ENCODE measurements at regions not wholly inside any gene's neighbourhood (a gene's known extent, or its start where the extent isn't known, plus 50 kb on each side); places are given as distances from the start of the nearest gene placed in this dataset.

DNA sequence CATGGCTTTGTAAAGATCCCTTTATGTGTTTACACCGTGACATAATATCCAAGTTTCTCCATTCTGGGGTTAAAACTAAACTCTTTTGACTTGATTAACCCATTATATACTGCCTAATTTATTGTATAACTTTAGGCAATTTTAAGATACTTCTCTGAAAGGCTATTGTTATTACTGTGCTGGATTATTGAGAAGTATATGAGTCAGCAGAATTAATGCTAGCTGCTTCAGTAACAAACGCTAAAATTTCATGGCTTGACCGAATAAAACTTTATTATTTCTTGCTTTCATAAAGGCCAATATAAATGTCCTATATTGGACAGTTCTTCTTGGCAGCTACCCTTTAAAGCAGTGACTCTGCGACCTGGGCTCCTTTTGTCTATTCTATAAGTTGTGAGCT, 853.9 kb downstream of the SORCS3 start:
- DNase-seq = no peak

- DNase-seq = no peak
These were observed 853.2 kb downstream of the SORCS3 start for GRCh38 chr10:105494303-105494702.

- DNase-seq = no peak
These were observed 832.1 kb downstream of the SORCS3 start for GRCh38 chr10:105473170-105473569.

DNA sequence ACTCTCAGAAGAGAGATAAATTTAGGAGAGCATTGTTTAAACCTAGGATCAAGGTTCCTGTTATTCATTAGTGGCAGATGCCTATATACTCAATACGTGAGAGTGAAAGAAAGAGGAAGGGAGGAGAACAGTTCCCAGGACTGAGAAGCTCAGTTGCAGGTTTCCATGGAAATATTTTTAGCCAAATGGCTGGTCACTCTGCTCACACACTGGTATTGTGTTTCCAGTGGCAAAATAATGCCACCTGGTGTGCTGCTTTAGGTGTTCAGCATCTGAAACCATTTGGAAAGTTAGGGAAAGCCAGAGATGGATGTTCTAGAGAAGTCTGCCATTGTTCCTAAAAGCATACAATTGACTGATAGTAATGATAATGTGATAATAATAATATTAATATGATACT, 827.7 kb downstream of the SORCS3 start:
- no peak for DNase-seq

GRCh38 chr10:105466521-105466920, 825.4 kb downstream of the SORCS3 start:
- no peak for DNase-seq

GRCh38 chr10:105434970-105435369, 793.9 kb downstream of the SORCS3 start:
- DNase-seq = no peak

DNA sequence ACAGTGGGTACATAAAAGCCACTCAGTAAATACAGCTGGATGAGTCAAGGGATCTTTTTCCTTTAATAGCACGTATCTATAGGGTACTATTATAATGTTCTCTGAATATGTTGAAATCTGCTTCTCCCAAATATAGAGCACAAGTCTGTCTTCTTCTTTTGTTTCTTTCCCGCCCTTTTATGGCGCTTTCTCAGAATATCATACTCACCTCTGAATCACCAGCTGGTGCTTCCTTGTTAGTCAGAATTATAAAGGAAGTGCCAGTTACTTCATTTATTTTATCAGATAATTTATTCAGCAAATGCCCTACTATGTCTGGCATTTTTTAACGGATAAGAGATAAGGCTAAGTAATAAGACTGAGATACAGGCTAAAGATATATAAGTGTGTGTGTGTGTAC, 772.9 kb downstream of the SORCS3 start:
- no peak for DNase-seq

DNA sequence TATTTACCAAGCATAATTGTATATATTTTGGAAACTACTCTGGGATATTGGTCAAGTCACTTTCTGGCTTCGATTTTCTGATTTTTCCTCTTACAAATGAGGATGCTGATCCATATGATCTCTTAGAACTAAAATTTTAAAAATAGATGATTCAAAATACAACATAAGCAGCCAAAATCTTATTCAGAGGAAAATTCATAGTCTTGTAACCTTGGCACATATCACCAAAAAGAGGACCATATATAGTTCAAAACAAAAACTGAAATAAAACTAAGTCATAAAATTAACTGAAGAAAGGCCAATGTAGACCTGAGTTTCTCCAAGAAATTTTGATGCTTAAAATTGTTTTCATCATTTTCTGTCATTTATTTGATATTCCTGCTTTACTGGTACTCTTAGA, 768.3 kb downstream of the SORCS3 start:
- no peak for DNase-seq

- DNase-seq = no peak
These were observed 765.4 kb downstream of the SORCS3 start for GRCh38 chr10:105406488-105406887.

DNA sequence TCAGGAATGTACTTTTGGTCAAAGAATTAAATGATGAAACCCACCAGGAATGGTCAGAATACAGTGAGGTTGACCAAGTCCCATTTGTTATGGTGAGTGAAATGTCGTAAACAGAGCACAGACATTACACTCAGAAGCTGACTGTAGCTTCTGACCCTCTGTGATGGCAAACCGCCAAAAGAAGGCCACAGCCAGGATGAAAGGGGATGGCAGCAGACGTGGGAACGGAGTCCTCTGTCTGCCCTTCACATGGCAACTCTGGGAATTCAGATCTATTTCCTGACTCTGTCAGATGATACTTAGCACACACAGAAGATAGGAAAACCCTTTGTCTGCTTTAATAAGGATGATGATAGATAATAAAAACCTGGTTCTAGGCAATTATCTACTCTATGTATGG, 757.1 kb downstream of the SORCS3 start:
- DNase-seq = no peak

DNA sequence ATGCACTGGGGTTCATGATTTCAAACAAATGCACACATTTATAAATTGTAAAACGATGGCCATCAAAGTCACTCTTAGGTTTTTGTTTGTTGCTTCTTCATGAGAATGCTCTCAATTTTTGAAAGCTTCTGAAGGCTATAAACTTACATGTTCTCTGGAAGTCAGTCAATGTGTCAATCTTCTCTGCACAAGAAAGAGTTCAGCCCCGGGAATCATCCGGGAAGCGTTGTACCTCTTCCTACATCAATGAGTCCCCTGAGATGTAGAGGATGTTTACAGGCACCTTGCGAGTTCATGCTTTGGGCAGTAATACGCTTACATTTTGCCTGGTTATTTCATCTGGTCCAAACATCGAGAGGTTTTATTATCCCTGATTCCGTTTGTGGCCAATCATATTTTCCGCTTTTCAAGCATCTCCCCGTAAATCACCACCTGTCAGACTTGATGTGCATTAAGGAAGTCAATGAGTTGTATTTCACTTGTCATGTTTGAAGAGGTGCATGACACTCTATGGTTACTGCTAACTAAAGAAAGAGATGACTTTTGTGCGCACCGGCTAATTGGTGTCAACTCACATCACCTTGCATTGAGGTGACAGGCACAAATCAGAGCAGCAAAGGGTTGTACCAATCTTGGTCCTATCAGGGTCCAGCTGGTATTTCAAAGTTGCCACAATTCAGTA, 750.7 kb downstream of the SORCS3 start:
- DNase-seq = no peak

DNA sequence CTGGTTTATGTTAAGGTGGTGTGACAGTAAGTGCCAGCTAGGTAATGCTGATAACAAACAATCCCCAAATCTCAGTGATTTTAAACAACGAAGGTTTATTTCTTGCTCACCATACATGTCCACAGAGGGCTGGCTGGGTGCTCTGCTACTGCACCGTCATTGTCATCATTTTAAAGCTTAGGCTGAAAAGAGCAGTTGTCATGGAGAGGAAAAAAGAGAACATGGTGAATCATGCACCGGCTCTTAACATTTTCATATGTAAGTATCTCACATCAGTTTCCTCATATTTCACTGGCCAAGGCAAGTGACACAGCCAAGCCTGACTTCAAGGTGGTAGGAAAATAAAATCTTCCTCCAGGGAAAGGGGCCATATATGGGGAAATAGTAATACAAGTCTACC, 746.9 kb downstream of the SORCS3 start:
- DNase-seq = no peak

DNA sequence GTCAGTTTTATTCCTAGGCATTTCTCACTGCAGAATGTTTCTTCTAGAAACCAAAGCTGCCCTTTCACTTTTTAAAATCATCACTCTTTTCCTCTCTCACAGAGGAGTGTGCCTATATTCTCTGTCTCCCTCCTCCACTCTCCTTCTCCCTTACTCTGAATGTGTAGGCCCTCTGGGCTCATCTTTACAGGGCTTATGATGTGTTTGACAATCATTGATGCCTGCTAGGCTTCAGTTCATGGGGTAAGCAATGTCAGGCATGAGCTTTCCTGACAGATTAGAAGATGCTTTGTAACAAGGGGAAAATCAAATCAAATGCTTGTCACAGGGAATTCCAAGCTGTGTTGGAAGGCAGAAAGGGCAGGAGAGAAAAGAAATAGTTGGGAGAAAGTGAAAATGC, 742.9 kb downstream of the SORCS3 start:
- no peak for DNase-seq

DNA sequence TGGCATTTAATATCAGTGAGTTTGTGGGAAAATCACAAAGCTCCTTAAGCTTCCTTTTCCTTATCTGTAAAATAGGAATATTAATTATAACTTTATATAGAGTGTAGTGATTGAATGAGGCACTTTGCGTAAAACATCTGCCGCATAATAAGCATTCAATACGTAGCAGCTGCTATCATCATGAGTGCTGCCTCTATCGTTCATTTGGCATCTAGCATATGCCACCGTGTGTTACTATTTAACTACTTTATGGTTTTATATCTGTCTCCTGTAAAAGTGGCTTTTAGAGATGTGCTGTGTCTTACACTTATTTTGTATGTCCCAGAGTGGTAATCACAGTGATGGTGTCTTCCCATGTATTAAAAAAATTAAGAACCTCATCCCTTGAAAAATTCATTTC, 729.6 kb downstream of the SORCS3 start:
- no peak for DNase-seq

GRCh38 chr10:105359708-105360107, 718.6 kb downstream of the SORCS3 start:
- no peak for DNase-seq

- no peak for DNase-seq
These were observed 717.8 kb downstream of the SORCS3 start for GRCh38 chr10:105358911-105359310.

DNA sequence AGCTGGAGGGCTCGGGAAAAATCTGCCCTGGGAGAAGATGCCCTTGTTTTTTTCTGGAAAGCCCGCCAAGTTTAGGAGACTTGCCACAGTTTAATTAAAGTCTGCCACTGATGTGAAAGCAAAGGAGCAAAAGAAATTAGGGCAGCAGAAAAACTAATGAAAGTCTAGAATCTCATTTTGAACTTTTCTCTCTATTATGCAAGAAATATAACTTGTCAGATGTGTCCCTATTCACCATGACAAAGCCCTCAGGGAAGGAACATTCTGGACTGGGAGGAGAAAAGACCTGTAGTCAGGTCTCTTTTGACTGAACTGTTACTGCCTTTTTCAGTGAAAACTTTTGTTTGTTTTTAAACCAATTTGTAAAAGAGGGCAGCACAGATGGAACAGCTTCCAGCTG, 715.5 kb downstream of the SORCS3 start:
- DNase-seq = no peak

- DNase-seq = no peak
These were observed 712.9 kb downstream of the SORCS3 start for GRCh38 chr10:105354010-105354409.

- no peak for DNase-seq
These were observed 711.7 kb downstream of the SORCS3 start for GRCh38 chr10:105352827-105353226.

- DNase-seq = no peak
These were observed 711.2 kb downstream of the SORCS3 start for GRCh38 chr10:105352281-105352680.

DNA sequence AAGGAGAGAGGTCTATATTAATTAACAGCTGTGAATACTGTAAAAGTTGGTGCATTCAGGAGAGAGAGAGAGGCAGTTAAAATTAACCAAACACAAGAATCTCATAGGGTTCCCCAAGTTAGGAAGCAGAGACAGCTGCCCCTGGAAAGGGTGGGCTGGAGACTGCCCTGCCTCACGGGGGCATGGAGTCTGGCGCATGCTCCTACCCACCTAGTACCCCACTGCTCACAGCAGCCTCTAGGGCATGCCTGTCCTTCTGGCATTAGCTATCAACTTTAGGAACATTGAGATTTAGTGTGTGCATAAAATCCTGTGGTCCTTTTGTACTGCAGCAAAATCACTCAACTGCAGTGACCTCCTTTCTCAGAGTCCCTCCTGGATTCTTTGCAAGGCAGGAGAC, 710.1 kb downstream of the SORCS3 start:
- no peak for DNase-seq

GRCh38 chr10:105347487-105347886, 706.4 kb downstream of the SORCS3 start:
- DNase-seq = no peak

- DNase-seq = no peak
These were observed 701.5 kb downstream of the SORCS3 start for GRCh38 chr10:105342606-105343005.

DNA sequence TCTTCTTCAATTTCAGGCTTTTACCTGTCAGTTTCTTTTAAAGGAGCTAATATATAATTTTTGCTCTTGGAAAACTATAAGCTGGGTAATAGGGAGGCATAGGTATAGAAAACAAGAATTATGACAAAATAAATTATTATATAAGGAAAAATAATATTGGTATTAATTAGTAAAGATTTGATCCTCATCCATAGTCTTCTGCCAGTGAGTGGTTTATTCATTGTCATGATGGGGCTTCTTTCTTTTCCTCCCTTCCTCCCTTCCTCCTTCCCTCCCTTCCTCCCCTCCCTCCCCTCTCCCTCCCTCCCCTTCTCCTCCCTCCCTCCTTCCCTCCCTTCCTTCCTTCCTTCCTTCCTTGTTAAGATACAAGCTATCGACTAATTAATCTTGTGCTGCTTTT, 698.6 kb downstream of the SORCS3 start:
- DNase-seq = no peak

- no peak for DNase-seq
These were observed 687.5 kb downstream of the SORCS3 start for GRCh38 chr10:105328503-105329133.
